GM12875 (cell line): ENCODE measurements at regions not wholly inside any gene's neighbourhood (a gene's known extent, or its start where the extent isn't known, plus 50 kb on each side); places are given as distances from the start of the nearest gene placed in this dataset.

Experiments used
- H3K4me3 ChIP-seq: one replicate; pipeline ENCODE4 v1.5.1; 2011; ENCODE audit warnings: low read depth, low read length, control low read depth
- TF ChIP-seq, protein P1 (sequence below): IDR thresholded peaks from 2 replicates; pipeline ENCODE4 v1.5.1; 2011; ENCODE audit warnings: low read depth, mild to moderate bottlenecking, control low read depth, inconsistent platforms, low read length, moderate library complexity, borderline replicate concordance; ENCODE audit not compliant: insufficient read depth

- TF ChIP-seq, protein P1, sequence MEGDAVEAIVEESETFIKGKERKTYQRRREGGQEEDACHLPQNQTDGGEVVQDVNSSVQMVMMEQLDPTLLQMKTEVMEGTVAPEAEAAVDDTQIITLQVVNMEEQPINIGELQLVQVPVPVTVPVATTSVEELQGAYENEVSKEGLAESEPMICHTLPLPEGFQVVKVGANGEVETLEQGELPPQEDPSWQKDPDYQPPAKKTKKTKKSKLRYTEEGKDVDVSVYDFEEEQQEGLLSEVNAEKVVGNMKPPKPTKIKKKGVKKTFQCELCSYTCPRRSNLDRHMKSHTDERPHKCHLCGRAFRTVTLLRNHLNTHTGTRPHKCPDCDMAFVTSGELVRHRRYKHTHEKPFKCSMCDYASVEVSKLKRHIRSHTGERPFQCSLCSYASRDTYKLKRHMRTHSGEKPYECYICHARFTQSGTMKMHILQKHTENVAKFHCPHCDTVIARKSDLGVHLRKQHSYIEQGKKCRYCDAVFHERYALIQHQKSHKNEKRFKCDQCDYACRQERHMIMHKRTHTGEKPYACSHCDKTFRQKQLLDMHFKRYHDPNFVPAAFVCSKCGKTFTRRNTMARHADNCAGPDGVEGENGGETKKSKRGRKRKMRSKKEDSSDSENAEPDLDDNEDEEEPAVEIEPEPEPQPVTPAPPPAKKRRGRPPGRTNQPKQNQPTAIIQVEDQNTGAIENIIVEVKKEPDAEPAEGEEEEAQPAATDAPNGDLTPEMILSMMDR, result no peak
- no peak overlapping the region for H3K4me3 ChIP-seq
These were observed 182.0 kb upstream of the GHITM start for GRCh38 chr10:83957168-83957947.

GRCh38 chr10:83959328-83959727 lies 180.0 kb upstream of the GHITM start:
- TF ChIP-seq, protein P1, result no peak
- no peak overlapping the region for H3K4me3 ChIP-seq

DNA sequence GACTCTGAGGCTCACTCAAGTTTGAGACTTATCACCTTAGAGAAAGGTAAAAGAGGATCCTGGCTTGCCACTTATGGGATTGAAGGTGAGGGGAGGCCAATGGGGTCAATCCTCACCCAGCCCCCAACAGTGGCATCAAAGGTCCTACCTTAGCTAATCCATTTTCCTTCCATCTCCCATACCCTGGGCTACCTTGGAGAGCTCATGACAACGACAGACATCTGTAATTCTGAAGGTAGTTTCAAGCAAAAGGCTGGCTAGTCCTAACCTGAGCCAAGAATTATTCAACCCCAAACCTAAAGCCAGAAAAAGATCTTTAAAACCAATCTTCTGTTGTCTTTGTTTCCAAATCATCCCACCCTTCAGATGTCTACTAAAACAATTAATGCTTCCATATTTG lies 179.2 kb upstream of the GHITM start:
- TF ChIP-seq, protein P1, result no peak
- no peak overlapping the region for H3K4me3 ChIP-seq

DNA sequence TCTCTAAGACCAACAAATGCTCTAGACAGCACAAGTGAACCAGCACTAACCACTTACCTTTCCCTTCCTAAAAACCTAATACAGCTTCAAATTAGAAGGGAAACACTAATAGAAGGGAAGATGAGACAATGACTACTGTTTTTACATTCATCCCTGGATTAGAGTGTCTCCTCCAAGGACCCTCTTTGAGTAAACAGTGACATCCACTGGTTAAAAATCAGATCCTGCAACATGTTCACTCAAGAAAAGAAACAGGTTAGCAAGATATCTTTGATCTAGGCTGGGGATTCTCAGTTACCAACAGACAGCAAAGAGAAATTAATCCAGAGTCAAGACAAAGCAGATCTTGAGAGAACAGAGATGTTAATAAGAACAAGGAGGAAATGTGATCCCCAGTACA lies 177.7 kb upstream of the GHITM start:
- H3K4me3 ChIP-seq, result no peak overlapping the region
- TF ChIP-seq, protein P1, result no peak

- TF ChIP-seq, protein P1, result no peak
- H3K4me3 ChIP-seq, result no peak overlapping the region
These were observed 175.9 kb upstream of the GHITM start for GRCh38 chr10:83963446-83963845.

DNA sequence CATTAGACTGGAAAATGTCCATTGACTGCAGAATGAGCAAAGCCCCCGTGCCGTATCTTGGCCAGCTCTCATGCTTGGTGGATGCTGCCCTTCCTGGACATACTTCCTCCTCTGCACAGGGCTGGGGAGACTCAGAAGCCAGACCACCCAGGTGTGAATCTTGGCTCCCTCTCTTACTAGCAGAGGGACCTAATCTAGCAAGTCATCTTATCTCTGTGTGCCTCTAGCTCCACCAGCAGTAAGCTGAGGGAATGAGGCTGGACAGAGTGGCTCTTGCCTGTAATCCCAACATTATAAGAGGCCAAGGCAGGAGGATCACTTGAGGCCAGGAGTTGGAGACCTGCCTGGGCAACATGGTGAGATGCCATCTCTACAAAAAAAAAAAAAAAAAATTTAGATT lies 173.8 kb upstream of the GHITM start:
- no peak overlapping the region for H3K4me3 ChIP-seq
- TF ChIP-seq, protein P1, result no peak

GRCh38 chr10:83968052-83968451 lies 171.3 kb upstream of the GHITM start:
- H3K4me3 ChIP-seq, result no peak overlapping the region
- TF ChIP-seq, protein P1, result no peak
